ENCODE measurements at regions not wholly inside any gene's neighbourhood (a gene's known extent, or its start where the extent isn't known, plus 50 kb on each side); places are given as distances from the start of the nearest gene placed in this dataset.

GRCh38 chr10:128448796-128449195, 322.6 kb upstream of the MKI67 start:
- Histone ChIP-seq H3K4me1 (no peaks in the 10 kb centered on the region), H3K36me3 (no peaks in the 10 kb centered on the region), H3K9me3 (no peaks in the 10 kb centered on the region), H3K27ac (no peak overlapping the region), H3K4me3 (no peak overlapping the region), H3K27me3 (no peaks in the 10 kb centered on the region)
- DNase-seq (ENCODE audit: extremely low spot score in 2 of 2), result no peak
- TF ChIP-seq, protein P1, sequence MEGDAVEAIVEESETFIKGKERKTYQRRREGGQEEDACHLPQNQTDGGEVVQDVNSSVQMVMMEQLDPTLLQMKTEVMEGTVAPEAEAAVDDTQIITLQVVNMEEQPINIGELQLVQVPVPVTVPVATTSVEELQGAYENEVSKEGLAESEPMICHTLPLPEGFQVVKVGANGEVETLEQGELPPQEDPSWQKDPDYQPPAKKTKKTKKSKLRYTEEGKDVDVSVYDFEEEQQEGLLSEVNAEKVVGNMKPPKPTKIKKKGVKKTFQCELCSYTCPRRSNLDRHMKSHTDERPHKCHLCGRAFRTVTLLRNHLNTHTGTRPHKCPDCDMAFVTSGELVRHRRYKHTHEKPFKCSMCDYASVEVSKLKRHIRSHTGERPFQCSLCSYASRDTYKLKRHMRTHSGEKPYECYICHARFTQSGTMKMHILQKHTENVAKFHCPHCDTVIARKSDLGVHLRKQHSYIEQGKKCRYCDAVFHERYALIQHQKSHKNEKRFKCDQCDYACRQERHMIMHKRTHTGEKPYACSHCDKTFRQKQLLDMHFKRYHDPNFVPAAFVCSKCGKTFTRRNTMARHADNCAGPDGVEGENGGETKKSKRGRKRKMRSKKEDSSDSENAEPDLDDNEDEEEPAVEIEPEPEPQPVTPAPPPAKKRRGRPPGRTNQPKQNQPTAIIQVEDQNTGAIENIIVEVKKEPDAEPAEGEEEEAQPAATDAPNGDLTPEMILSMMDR (IDR thresholded peaks at IDR 0.05), result no peak
- TF ChIP-seq POLR2AphosphoS5 (IDR thresholded peaks at IDR 0.05; ENCODE audit: insufficient read depth in 1 of 2, low read depth in 1 of 2) (no peak), POLR2A (IDR thresholded peaks at IDR 0.05) (no peak)
- intact Hi-C loops (cut with DNase I), result no loop called here

- H3K36me3 ChIP-seq, result no peaks in the 10 kb centered on the region
- H3K27ac ChIP-seq, result no peak overlapping the region
- TF ChIP-seq POLR2A (IDR thresholded peaks at IDR 0.05) (no peak), POLR2AphosphoS5 (IDR thresholded peaks at IDR 0.05; ENCODE audit: insufficient read depth in 1 of 2, low read depth in 1 of 2) (no peak)
- TF ChIP-seq, protein P1 (IDR thresholded peaks at IDR 0.05), result no peak
- no peak for DNase-seq (ENCODE audit: extremely low spot score in 2 of 2)
- no peak overlapping the region for H3K4me3 ChIP-seq
- no peaks in the 10 kb centered on the region for H3K4me1 ChIP-seq
- no peaks in the 10 kb centered on the region for H3K9me3 ChIP-seq
- no peaks in the 10 kb centered on the region for H3K27me3 ChIP-seq
- intact Hi-C loops (cut with DNase I), result no loop called here
Measured at GRCh38 chr10:128451879-128452278, 325.7 kb upstream of the MKI67 start.

DNA sequence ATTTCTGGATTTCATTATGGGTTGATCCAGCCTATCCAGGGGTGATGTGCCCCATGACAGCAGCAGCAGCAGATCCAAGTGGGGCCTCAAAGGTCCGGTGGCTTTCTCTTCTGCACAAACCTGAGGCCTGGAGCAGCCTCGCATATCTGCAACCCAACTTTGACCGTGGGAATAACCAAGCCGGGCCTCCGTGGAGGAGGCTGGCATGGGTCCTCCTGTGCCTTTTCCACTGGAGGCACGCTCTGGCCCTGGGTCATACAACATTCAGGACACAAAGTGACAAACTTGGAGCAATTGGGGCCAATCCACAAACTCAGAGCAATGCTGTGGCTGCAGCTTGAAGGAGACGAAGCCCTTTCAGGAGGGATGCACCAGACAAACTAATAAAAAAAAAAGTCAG, 330.0 kb upstream of the MKI67 start:
- Histone ChIP-seq H3K4me1 (no peaks in the 10 kb centered on the region), H3K4me3 (no peak overlapping the region), H3K36me3 (no peaks in the 10 kb centered on the region), H3K27me3 (no peaks in the 10 kb centered on the region), H3K27ac (no peak overlapping the region), H3K9me3 (no peaks in the 10 kb centered on the region)
- no peak for TF ChIP-seq POLR2AphosphoS5 (IDR thresholded peaks at IDR 0.05; ENCODE audit: insufficient read depth in 1 of 2, low read depth in 1 of 2)
- TF ChIP-seq, protein P1 (IDR thresholded peaks at IDR 0.05), result no peak
- TF ChIP-seq POLR2A (IDR thresholded peaks at IDR 0.05), result no peak
- intact Hi-C loops (cut with DNase I), result no loop called here
- no peak for DNase-seq (ENCODE audit: extremely low spot score in 2 of 2)

- Histone ChIP-seq H3K27ac (no peak overlapping the region), H3K27me3 (no peaks in the 10 kb centered on the region), H3K4me3 (no peak overlapping the region), H3K4me1 (no peaks in the 10 kb centered on the region), H3K9me3 (no peaks in the 10 kb centered on the region), H3K36me3 (no peaks in the 10 kb centered on the region)
- no peak for TF ChIP-seq POLR2AphosphoS5 (IDR thresholded peaks at IDR 0.05; ENCODE audit: insufficient read depth in 1 of 2, low read depth in 1 of 2)
- TF ChIP-seq POLR2A (IDR thresholded peaks at IDR 0.05), result no peak
- TF ChIP-seq, protein P1 (IDR thresholded peaks at IDR 0.05), result no peak
- intact Hi-C loops (cut with DNase I), result no loop called here
- no peak for DNase-seq (ENCODE audit: extremely low spot score in 2 of 2)
Measured at GRCh38 chr10:128457136-128457535, 330.9 kb upstream of the MKI67 start.

DNA sequence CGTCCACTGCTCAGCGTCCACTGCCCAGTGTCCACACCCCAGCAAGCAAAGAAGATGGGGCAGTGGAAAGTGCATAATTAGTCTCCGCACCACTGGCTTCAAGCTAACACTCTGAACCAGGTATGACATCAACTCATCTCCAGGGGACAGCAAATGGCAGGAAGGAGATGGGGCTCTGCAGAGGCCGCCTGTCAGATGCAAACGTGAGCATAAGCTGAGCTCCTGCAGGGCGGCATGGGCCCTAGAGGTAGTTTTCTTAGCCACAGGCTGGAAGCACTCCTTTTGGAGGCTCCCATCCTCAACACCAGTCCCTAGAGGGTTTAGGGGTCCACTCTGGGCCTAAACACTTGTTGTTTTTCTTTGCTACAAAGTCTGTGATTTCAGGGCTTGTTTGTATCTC, 335.8 kb upstream of the MKI67 start:
- intact Hi-C loops (cut with DNase I), result no loop called here
- H3K9me3 ChIP-seq, result no peaks in the 10 kb centered on the region
- H3K4me3 ChIP-seq, result no peak overlapping the region
- H3K36me3 ChIP-seq, result no peaks in the 10 kb centered on the region
- H3K4me1 ChIP-seq, result no peaks in the 10 kb centered on the region
- H3K27ac ChIP-seq, result no peak overlapping the region
- H3K27me3 ChIP-seq, result no peaks in the 10 kb centered on the region
- TF ChIP-seq POLR2AphosphoS5 (IDR thresholded peaks at IDR 0.05; ENCODE audit: insufficient read depth in 1 of 2, low read depth in 1 of 2) (no peak), POLR2A (IDR thresholded peaks at IDR 0.05) (no peak)
- TF ChIP-seq, protein P1 (IDR thresholded peaks at IDR 0.05), result no peak
- DNase-seq (ENCODE audit: extremely low spot score in 2 of 2), result no peak
